GM18907 (cell line): ENCODE measurements at regions not wholly inside any gene's neighbourhood (a gene's known extent, or its start where the extent isn't known, plus 50 kb on each side); places are given as distances from the start of the nearest gene placed in this dataset.
"Not testable (repeated sequence)": the region's sequence is repeated elsewhere in the genome, so short reads cannot be mapped to it uniquely, and the experiment has no call there.

Experiments
- ATAC-seq: cut with Tn5 transposase; IDR thresholded peaks from one replicate; pipeline ENCODE4 v1.9.1; 2021; ENCODE audit warnings: mild to moderate bottlenecking, moderate library complexity; ENCODE audit not compliant: unreplicated experiment

GRCh38 chr10:23540401-23541030, 101.6 kb downstream of the OTUD1 start:
- no peak for ATAC-seq

- no peak for ATAC-seq
These were observed 105.0 kb downstream of the OTUD1 start for GRCh38 chr10:23543691-23544380.

- ATAC-seq = not testable (repeated sequence)
These were observed 107.0 kb downstream of the OTUD1 start for GRCh38 chr10:23545866-23546265.

GRCh38 chr10:23556727-23557440, 118.0 kb downstream of the OTUD1 start:
- ATAC-seq = no peak

- no peak for ATAC-seq
These were observed 118.9 kb downstream of the OTUD1 start for GRCh38 chr10:23557777-23558176.

- no peak for ATAC-seq
These were observed 119.5 kb downstream of the OTUD1 start for GRCh38 chr10:23558361-23558799.

- ATAC-seq = no peak
These were observed 130.1 kb downstream of the OTUD1 start for GRCh38 chr10:23568996-23569395.

- ATAC-seq = no peak
These were observed 133.0 kb downstream of the OTUD1 start for GRCh38 chr10:23571884-23572283.

- no peak for ATAC-seq
These were observed 143.1 kb downstream of the OTUD1 start for GRCh38 chr10:23581906-23582450.

GRCh38 chr10:23584396-23584795, 145.5 kb downstream of the OTUD1 start:
- no peak for ATAC-seq

- ATAC-seq = no peak
These were observed 146.3 kb downstream of the OTUD1 start for GRCh38 chr10:23585186-23585585.

- ATAC-seq = no peak
These were observed 146.8 kb downstream of the OTUD1 start for GRCh38 chr10:23585666-23586065.

GRCh38 chr10:23595278-23595677, 156.4 kb downstream of the OTUD1 start:
- not testable (repeated sequence) for ATAC-seq

GRCh38 chr10:23604613-23605012, 165.7 kb downstream of the OTUD1 start:
- no peak for ATAC-seq

GRCh38 chr10:23606456-23606855, 167.6 kb downstream of the OTUD1 start:
- no peak for ATAC-seq

GRCh38 chr10:23608926-23609325, 170.1 kb downstream of the OTUD1 start:
- no peak for ATAC-seq

- ATAC-seq = no peak
These were observed 171.9 kb downstream of the OTUD1 start for GRCh38 chr10:23610626-23611307.

- no peak for ATAC-seq
These were observed 172.6 kb downstream of the OTUD1 start for GRCh38 chr10:23611308-23612029.

- peak; percentile 66 for ATAC-seq
These were observed 175.0 kb downstream of the OTUD1 start for GRCh38 chr10:23613900-23614299.

GRCh38 chr10:23614483-23614882, 175.6 kb downstream of the OTUD1 start:
- peak; percentile 58 for ATAC-seq
